IPS DF 4.7 (cell line): ENCODE measurements at regions not wholly inside any gene's neighbourhood (a gene's known extent, or its start where the extent isn't known, plus 50 kb on each side); places are given as distances from the start of the nearest gene placed in this dataset.

Experiments used
- DNase-seq: peaks from one replicate; pipeline ENCODE4 v3.0.0-alpha.2; 2013; ENCODE audit warnings: low spot score; ENCODE audit errors: extremely low read depth

DNA sequence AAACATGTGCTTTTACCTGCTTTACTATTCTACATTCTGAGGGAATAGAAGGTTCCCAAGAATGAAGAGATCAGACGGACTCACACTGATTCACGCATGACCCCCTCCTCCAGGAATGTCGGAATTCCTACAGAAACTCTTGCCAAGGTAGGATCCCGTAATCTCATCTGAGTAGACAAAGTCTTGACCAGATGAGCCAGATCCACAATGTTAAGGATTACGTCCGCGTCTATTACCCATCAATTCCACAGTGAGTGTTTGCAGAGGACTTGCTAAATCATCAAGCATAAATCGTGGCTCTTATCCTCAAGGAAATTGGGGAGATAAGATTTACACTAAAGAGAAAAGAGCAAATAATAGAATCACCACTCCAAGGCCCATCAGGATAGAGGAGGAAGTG, 245.9 kb upstream of the FOXQ1 start:
- DNase-seq, result no peak

GRCh38 chr6:1063671-1064355, 248.1 kb upstream of the FOXQ1 start:
- no peak for DNase-seq

DNA sequence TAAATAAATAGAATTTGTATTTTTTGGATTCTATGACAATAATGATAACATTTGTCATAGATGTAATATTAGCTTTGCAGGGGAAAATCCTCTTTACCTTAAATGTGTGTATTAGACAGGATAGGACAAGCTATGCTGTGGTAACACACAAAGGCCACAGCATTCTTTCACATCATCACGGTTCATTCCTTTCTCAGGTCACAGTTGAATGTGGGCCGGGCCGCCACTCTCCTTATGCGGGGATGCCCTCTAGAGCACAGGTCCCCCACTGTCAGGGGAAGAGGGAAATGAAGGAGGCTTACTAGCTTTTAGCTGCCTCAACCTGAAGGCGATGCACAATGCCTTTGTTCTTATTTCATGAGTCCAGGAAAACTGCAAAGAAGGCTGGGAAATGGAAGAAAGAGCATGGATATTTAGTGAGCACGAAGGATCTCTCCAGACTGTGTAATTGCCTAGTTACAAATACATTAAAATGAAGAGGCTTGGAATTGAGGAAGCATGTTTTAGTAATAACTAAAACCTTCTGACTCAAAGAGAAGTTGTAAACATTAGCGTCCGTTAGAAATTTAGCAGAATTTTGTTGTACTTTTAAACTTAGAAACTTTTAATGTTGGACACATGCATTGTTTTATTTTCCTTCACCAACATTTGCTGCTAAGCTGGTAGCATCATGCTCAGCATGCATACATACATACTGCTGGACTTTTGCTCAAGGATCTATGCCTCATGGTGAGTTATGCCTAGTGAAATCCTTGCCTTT, 248.9 kb upstream of the FOXQ1 start:
- DNase-seq, result no peak

DNA sequence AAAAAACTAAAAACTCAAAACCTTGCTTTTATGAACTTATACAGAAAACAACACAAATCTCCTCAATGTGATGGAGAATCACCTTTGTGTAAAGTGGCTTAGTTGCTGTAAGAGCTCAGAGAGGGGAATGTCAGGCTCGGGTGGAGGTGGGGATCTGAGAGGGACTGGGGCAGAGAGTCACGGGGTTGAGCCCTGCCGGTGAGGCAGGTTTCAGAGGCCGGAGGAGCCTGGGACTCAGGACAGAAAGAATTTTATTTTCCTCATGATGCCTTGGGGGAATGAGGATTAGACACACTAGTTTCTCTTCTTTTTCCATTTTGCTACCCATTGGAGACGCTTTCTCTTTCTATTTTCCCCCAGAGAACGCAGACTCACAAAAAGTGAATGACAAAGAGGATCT, 252.3 kb upstream of the FOXQ1 start:
- DNase-seq, result no peak

DNA sequence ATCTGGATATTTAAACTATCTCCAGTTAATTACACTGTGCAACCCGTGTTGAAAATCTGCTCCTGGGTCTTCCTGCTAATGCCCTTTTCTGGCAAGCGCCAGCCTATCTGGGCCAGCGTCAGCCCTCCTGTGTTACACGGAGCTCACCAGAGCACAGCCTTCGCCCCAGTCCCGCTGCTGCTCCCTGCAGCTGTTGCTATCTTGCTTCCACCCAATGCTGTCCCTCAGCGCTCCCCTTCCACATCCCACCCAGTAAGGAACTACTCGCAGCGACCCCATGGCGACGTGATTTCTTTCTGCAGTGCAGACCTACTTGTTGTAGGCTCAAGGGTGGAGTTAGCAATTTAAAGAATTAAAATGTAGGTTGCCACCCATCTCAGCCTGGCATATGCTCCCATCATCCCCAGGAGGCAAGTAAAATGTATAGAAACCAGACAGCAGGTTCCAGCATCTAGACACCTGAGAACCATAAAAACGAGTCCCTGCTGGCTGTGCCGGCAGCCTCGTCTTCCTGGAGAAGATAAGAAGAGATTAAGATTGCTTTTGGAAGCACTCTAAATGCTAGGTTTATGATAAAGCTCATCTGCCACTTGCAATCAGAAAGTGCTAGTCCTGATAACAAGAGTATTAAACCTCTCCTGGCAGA, 254.3 kb upstream of the FOXQ1 start:
- no peak for DNase-seq

DNA sequence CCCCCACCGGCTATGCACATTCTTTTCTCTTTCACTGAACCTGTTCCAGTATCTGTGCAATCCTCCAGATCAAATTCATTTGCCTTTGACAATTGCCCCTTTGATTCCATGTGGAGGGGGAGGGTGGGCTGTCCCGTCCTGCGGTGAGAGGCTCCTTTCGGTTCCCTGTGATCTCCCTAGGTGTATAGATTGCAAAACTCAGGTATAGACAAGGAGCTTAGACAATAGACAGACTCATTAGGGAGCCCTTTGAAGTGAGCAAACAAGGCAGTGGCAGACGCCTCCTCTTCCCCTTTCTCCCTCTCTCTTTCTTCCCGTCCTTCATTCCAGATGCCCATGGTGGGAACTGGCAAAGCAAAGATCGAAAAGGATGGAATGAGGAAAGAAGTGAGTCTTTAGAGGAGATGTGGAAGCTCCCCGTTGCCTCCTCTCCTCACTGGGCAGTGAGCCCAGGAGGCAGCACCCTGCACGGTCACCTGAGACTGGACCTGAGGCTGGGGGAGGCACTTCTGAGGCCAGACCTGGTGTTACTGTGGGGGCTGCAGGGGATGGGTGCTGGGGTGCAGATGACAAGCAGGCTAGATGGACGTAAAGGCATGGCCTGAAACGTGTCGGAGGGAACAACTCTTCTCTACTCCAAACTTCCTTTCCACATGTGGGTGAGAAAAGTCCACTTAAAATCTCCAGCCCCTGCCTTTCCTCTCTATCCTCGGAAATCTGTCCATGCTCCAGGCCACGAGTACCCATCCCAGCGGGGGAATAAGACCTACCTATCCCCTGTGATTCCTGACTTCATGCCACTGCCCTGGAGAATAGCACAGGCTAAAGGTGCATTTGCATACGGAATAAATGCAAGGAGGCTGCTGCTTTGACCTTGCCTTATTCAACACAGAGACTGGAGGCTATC, 256.6 kb upstream of the FOXQ1 start:
- no peak for DNase-seq

DNA sequence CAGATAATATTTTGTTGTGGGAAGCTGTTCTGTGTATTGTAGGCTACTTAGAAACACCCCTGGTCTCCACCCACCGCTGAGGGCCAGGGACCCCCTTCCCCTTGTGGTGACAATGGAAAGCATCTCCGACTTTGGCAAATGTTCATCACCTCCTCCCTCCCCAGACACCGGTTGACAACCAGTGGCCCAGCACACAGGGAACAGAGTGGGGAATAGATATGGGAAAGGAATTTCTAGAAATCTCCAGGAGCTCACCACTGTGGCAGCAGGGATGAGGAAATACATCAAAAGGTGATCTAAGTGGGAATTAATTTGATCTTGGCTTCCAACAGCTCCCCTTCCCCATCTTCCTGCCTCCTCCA, 257.3 kb upstream of the FOXQ1 start:
- DNase-seq, result no peak

DNA sequence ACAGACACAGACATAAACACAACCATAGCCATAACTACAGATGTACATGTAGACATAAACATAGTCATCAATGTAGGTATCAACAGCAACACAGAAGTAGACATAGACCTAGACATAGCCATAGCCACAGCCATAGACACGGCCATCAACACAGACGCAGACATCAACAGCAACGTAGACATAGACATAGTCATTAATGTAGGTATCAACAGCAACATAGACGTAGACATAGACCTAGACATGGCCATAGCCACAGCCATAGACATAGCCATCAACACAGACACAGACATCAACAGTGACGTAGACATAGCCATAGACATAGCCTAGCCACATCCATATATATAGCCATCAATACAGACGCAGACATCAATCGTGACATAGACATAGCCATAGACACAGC, 258.3 kb upstream of the FOXQ1 start:
- DNase-seq, result no peak

DNA sequence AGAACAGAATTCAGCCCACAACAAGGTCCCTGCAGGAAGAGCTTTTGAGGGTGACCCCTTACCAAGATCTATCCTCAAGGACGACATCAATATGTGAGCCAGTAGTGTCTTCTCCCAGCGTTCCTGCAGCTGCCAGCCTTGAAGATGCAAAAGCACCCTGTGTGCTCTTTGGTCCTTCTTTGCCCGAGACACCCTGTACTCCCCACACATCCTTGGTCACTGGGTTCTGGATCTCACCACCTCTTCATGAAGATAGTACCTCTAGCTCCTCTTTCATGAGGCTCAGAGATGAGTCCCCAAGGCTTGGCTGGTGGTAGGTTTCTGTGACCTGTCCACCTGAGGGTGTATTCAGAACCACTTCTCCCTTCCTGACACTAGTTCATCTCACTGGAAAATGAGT, 259.6 kb upstream of the FOXQ1 start:
- DNase-seq, result no peak

- DNase-seq, result no peak
Observed at GRCh38 chr6:1049900-1050299, 262.0 kb upstream of the FOXQ1 start.

DNA sequence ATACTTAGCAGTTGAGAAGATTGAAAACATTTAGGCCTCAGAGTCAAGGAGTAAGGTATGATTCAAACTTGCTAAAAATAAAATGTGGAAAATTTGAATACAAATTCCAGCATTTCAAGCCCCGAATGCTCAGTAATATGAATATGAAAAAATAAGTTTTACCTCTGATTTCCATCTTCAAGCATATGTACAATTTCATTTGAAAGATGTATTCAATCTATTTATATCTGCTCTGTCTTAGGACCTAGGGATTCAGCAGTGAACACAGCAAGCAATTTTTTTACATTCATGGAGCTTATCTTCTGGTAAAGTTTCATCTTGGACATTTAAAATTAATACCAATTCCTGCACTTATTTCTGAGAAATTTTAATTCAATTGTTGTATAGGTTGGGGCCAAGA, 262.7 kb upstream of the FOXQ1 start:
- DNase-seq, result no peak

- DNase-seq, result no peak
Observed at GRCh38 chr6:1047981-1048541, 263.8 kb upstream of the FOXQ1 start.

GRCh38 chr6:1045239-1045638, 266.7 kb upstream of the FOXQ1 start:
- DNase-seq, result no peak

- no peak for DNase-seq
Observed at GRCh38 chr6:1044040-1044836, 267.7 kb upstream of the FOXQ1 start.

GRCh38 chr6:1043458-1043836, 268.5 kb upstream of the FOXQ1 start:
- no peak for DNase-seq

GRCh38 chr6:1042583-1043457, 269.1 kb upstream of the FOXQ1 start:
- DNase-seq, result no peak

- no peak for DNase-seq
Observed at GRCh38 chr6:1040393-1040792, 271.5 kb upstream of the FOXQ1 start.

GRCh38 chr6:1039746-1040145, 272.2 kb upstream of the FOXQ1 start:
- DNase-seq, result no peak

DNA sequence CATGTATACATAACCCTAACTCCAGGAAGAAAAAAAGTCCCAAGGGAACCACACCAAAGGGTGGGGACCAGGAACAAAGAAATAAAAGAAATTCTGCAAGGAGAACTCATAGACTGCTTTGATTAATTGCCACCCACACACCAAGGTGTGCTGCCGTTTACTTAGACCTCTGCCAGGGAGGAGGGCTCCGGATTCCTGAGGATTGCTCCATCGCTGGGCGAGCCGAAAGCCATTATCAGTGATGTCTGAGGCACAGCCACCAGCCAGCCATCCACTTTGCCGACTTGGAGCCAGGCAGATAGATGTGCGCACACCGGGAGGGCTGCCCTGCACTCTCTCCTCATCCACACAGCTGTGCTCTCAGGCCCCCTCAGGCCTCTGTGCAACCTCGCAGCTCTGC, 272.7 kb upstream of the FOXQ1 start:
- DNase-seq, result no peak
